ENCODE measurements at regions not wholly inside any gene's neighbourhood (a gene's known extent, or its start where the extent isn't known, plus 50 kb on each side); places are given as distances from the start of the nearest gene placed in this dataset.
A peak's percentile ranks its signal among the peaks of the same experiment; 100 is the strongest.

GRCh38 chr9:2260417-2261306, 245.5 kb downstream of the SMARCA2 start:
- no peak overlapping the region for H3K4me3 ChIP-seq (ENCODE audit: control insufficient read depth, low read depth, low read length)
- DNase-seq (ENCODE audit: low read depth): peak; percentile 4
- TF ChIP-seq, protein P1, sequence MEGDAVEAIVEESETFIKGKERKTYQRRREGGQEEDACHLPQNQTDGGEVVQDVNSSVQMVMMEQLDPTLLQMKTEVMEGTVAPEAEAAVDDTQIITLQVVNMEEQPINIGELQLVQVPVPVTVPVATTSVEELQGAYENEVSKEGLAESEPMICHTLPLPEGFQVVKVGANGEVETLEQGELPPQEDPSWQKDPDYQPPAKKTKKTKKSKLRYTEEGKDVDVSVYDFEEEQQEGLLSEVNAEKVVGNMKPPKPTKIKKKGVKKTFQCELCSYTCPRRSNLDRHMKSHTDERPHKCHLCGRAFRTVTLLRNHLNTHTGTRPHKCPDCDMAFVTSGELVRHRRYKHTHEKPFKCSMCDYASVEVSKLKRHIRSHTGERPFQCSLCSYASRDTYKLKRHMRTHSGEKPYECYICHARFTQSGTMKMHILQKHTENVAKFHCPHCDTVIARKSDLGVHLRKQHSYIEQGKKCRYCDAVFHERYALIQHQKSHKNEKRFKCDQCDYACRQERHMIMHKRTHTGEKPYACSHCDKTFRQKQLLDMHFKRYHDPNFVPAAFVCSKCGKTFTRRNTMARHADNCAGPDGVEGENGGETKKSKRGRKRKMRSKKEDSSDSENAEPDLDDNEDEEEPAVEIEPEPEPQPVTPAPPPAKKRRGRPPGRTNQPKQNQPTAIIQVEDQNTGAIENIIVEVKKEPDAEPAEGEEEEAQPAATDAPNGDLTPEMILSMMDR (IDR thresholded peaks at IDR 0.05; ENCODE audit: control insufficient read depth, insufficient read depth, low read depth, low read length, missing control alignments): no peak

- H3K4me3 ChIP-seq (ENCODE audit: control insufficient read depth, low read depth, low read length): no peak overlapping the region
- TF ChIP-seq, protein P1 (IDR thresholded peaks at IDR 0.05; ENCODE audit: control insufficient read depth, insufficient read depth, low read depth, low read length, missing control alignments): no peak
- no peak for DNase-seq (ENCODE audit: low read depth)
These were observed 246.4 kb downstream of the SMARCA2 start for GRCh38 chr9:2261421-2262103.

DNA sequence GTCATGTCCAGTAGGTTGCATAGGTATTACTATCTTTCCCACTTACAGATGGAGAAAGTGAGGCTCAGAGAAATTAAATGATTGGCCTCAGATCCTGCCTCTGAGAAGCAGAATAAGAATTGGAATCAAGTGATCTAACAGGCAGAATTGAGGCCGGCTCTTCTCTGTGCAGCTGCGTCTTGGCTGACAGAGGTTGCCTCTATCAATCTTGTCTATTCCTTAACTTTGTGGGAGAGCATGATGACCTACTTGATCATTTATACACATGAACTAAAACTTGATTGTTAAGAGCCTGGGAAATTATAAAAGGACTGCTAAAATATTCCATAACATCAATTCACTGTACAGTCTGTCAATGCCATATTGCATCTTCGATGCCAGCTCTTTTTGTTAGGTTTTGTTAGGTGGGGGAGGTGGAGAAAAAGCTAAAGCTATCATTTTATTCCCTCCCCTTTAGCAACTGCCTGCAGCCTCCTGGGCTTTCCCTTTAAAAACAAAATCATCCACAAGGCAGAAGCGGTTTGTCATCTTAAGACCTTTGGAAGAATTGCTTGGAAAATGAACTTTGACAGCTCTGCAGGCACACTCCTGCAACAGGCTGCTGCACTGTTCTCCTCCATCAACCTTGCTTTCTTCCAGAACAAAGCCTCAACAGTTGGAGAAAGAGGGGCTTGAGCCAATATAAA, 247.4 kb downstream of the SMARCA2 start:
- H3K4me3 ChIP-seq (ENCODE audit: control insufficient read depth, low read depth, low read length): no peak overlapping the region
- TF ChIP-seq, protein P1 (IDR thresholded peaks at IDR 0.05; ENCODE audit: control insufficient read depth, insufficient read depth, low read depth, low read length, missing control alignments): no peak
- DNase-seq (ENCODE audit: low read depth): no peak

DNA sequence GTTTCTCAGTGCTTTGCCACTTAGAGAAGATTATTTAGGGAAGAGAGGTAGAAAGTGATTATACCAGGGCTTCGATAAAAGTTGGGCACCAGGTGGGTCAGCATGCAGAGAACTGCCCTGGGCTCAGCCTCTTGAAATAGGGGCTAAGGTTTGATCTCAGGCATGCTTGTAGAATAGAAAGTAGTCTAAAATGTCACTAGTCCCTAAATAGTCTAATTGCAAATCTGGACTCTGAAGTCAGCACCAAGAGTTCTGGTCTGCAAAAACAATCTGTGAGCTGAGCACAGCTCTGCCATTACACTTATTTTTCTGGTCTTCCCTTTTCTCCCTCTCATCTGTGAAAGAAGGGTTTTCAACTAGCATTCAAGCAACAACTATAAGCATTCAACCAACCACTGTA, 248.0 kb downstream of the SMARCA2 start:
- TF ChIP-seq, protein P1 (IDR thresholded peaks at IDR 0.05; ENCODE audit: control insufficient read depth, insufficient read depth, low read depth, low read length, missing control alignments): no peak
- no peak for DNase-seq (ENCODE audit: low read depth)
- H3K4me3 ChIP-seq (ENCODE audit: control insufficient read depth, low read depth, low read length): no peak overlapping the region

- no peak for DNase-seq (ENCODE audit: low read depth)
- no peak overlapping the region for H3K4me3 ChIP-seq (ENCODE audit: control insufficient read depth, low read depth, low read length)
- TF ChIP-seq, protein P1 (IDR thresholded peaks at IDR 0.05; ENCODE audit: control insufficient read depth, insufficient read depth, low read depth, low read length, missing control alignments): no peak
These were observed 248.5 kb downstream of the SMARCA2 start for GRCh38 chr9:2263665-2264064.

GRCh38 chr9:2264081-2264480, 248.9 kb downstream of the SMARCA2 start:
- DNase-seq (ENCODE audit: low read depth): no peak
- TF ChIP-seq, protein P1 (IDR thresholded peaks at IDR 0.05; ENCODE audit: control insufficient read depth, insufficient read depth, low read depth, low read length, missing control alignments): no peak
- no peak overlapping the region for H3K4me3 ChIP-seq (ENCODE audit: control insufficient read depth, low read depth, low read length)
